Type B pancreatic cell (in vitro differentiated cells): ENCODE measurements at regions not wholly inside any gene's neighbourhood (a gene's known extent, or its start where the extent isn't known, plus 50 kb on each side); places are given as distances from the start of the nearest gene placed in this dataset.
"Not testable (repeated sequence)": the region's sequence is repeated elsewhere in the genome, so short reads cannot be mapped to it uniquely, and the experiment has no call there.

Experiments
- DNase-seq: peaks from one replicate; pipeline ENCODE4 v3.0.0; 2021; ENCODE audit warnings: mixed read lengths; ENCODE audit not compliant: unreplicated experiment; ENCODE audit errors: extremely low spot score
- H3K27ac Mint-ChIP-seq: 2 replicates; pipeline ENCODE4 v1.8.0; 2021; ENCODE audit warnings: mild to moderate bottlenecking, mixed read lengths
- H3K27me3 Mint-ChIP-seq: 2 replicates; pipeline ENCODE4 v1.8.0; 2021; ENCODE audit warnings: mixed read lengths
- H3K36me3 Mint-ChIP-seq: 2 replicates; pipeline ENCODE4 v1.8.0; 2021; ENCODE audit warnings: mixed read lengths
- H3K4me1 Mint-ChIP-seq: one replicate; pipeline ENCODE4 v1.8.0; 2021; ENCODE audit warnings: mixed read lengths; ENCODE audit not compliant: unreplicated experiment
- H3K4me3 Mint-ChIP-seq: 2 replicates; pipeline ENCODE4 v1.8.0; 2021; ENCODE audit warnings: mild to moderate bottlenecking, mixed read lengths
- H3K9me3 Mint-ChIP-seq: 2 replicates; pipeline ENCODE4 v1.8.0; 2021; ENCODE audit warnings: mixed read lengths
- TF ChIP-seq, protein P1 (sequence below): fragments of 200-600 bp; sonication (generic); conservative IDR thresholded peaks from 2 replicates; pipeline ENCODE4 v1.5.0; 2021; ENCODE audit warnings: antibody characterized with exemption, mild to moderate bottlenecking

DNA sequence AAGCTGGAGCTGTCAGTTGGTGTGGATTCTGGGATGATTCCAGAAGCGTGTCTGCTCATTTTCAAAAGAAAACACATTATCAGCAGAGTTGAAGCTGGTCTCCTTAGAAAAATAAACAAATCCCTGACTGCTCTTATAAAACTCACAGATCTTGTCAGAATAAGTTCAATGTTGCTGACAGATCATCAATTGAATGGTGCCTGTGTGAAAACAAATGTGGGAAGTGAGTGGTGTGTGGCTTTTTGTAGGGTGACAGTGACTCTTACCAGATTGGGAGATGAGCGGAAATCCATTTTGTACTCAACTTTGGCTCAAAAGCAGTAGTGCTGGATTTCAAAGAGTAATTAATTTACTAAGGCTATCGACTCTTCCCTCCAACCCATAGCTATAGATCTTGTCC is 807.8 kb downstream of the RAPGEF2 start:
- Mint-ChIP-seq H3K27ac (no peak overlapping the region), H3K27me3 (no peaks in the 10 kb centered on the region), H3K36me3 (no peaks in the 10 kb centered on the region), H3K9me3 (no peaks in the 10 kb centered on the region), H3K4me1 (no peaks in the 10 kb centered on the region), H3K4me3 (no peak overlapping the region)
- TF ChIP-seq, protein P1, sequence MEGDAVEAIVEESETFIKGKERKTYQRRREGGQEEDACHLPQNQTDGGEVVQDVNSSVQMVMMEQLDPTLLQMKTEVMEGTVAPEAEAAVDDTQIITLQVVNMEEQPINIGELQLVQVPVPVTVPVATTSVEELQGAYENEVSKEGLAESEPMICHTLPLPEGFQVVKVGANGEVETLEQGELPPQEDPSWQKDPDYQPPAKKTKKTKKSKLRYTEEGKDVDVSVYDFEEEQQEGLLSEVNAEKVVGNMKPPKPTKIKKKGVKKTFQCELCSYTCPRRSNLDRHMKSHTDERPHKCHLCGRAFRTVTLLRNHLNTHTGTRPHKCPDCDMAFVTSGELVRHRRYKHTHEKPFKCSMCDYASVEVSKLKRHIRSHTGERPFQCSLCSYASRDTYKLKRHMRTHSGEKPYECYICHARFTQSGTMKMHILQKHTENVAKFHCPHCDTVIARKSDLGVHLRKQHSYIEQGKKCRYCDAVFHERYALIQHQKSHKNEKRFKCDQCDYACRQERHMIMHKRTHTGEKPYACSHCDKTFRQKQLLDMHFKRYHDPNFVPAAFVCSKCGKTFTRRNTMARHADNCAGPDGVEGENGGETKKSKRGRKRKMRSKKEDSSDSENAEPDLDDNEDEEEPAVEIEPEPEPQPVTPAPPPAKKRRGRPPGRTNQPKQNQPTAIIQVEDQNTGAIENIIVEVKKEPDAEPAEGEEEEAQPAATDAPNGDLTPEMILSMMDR = no peak
- no peak for DNase-seq

DNA sequence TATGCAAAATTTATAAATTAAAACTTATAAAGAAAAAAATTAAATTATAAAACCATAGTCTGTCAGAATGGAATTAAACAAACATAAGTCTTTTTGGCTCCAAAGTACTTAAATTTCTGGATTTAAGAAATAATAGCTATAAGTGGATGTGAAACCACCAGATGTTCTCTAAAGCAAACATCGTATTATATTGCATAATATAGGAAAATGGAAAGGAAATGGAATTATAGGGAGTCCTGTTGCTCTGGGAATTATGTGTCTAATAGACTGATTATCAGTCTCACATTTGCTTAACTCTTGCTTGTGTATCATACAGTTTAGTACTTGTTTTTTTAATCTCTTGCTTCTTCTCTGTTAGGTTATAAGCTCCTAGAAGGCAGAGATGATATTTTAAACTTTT is 819.2 kb downstream of the RAPGEF2 start:
- H3K9me3 Mint-ChIP-seq = peaks cover 15% of the 10 kb centered on the region
- DNase-seq = no peak
- no peak overlapping the region for H3K4me3 Mint-ChIP-seq
- no peak overlapping the region for H3K27ac Mint-ChIP-seq
- TF ChIP-seq, protein P1 = no peak
- no peaks in the 10 kb centered on the region for H3K27me3 Mint-ChIP-seq
- H3K4me1 Mint-ChIP-seq = no peaks in the 10 kb centered on the region
- no peaks in the 10 kb centered on the region for H3K36me3 Mint-ChIP-seq

DNA sequence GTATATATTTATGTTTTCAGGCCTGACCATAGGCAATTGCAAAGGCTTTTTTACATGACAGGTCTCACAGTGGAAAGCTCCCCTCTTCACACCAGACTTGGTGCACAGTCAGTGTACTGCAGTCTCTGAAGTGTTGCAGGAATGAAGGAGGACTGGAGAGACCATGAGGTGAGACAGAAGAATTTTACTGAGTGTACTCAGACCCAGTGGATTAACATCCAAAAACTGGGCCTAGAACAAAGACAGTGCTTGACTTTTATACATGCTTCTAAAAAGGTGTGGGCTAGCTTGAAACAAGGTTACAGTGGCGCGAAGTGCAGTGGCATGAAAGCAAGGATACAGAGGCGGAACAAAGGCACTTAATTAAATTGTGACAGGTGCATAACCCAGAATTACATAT is 822.9 kb downstream of the RAPGEF2 start:
- Mint-ChIP-seq H3K36me3 (no peaks in the 10 kb centered on the region), H3K9me3 (peaks cover 15% of the 10 kb centered on the region), H3K4me1 (no peaks in the 10 kb centered on the region), H3K4me3 (no peak overlapping the region), H3K27me3 (no peaks in the 10 kb centered on the region), H3K27ac (no peak overlapping the region)
- DNase-seq = no peak
- TF ChIP-seq, protein P1 = no peak

DNA sequence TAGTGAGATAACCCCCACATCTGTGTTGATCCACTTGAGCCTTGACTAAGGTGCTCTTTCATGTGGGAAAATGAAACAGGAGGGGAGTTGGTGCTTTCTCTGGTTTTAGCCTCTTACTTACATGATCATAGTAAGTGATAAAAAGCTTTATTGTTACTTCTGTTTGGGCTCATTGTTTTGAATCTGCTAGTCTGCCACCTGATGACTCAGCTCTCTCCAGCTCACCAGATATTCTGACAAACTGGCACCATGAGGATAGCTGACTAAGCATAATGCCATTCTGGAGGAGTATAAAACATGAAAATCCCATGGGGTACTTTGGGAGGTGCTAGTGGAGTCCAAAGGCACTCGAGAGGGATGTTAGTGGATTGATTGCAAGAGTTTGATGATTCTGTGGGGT is 824.0 kb downstream of the RAPGEF2 start:
- TF ChIP-seq, protein P1 = no peak
- DNase-seq = no peak
- H3K9me3 Mint-ChIP-seq = peaks cover 15% of the 10 kb centered on the region
- no peak overlapping the region for H3K27ac Mint-ChIP-seq
- H3K27me3 Mint-ChIP-seq = no peaks in the 10 kb centered on the region
- no peak overlapping the region for H3K4me3 Mint-ChIP-seq
- no peaks in the 10 kb centered on the region for H3K4me1 Mint-ChIP-seq
- H3K36me3 Mint-ChIP-seq = no peaks in the 10 kb centered on the region

DNA sequence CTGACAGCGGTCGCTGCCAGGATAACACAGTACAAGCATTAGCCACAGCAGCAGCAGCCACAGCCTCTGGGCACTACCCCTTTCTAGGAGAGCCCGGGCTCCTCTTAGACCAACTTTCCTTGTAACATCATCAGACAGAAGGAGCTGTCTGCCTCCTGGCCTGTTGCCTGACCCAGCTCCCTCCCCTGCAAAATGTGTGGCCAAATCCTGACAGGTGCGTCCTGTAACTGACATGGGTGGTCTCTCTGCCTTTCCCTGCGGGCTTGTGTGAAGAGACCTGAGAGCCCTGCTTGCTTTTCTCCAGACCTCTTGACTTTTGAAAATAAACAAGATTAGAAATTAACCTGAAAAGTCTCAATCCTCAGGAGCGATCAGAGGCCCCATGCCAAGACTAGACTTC is 824.9 kb downstream of the RAPGEF2 start:
- Mint-ChIP-seq H3K4me1 (no peaks in the 10 kb centered on the region), H3K27ac (no peak overlapping the region), H3K36me3 (no peaks in the 10 kb centered on the region), H3K9me3 (peaks cover 15% of the 10 kb centered on the region), H3K4me3 (no peak overlapping the region), H3K27me3 (no peaks in the 10 kb centered on the region)
- DNase-seq = no peak
- TF ChIP-seq, protein P1 = no peak

DNA sequence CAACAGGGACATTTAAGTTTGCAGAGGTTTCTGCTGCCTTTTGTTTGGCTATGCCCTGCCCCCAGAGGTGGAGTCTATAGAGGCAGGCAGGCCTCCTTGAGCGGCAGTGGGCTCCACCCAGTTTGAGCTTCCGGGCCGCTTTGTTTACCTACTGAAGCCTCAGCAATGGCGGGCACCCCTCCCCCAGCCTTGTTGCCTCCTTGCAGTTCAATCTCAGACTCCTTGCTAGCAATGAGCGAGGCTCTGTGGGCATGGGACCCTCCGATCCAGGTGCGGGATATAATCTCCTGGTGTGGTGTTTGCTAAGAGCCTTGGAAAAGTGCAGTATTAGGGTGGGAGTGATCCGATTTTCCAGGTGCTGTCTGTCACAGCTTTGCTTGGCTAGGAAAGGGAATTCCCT is 831.7 kb downstream of the RAPGEF2 start:
- H3K4me1 Mint-ChIP-seq, DNase-seq, H3K4me3 Mint-ChIP-seq, H3K27me3 Mint-ChIP-seq, H3K36me3 Mint-ChIP-seq, H3K9me3 Mint-ChIP-seq, H3K27ac Mint-ChIP-seq: not testable (repeated sequence)
